PFSK-1 (cell line): ENCODE measurements at regions not wholly inside any gene's neighbourhood (a gene's known extent, or its start where the extent isn't known, plus 50 kb on each side); places are given as distances from the start of the nearest gene placed in this dataset.

Experiments used
- FOXP2 ChIP-seq: optimal IDR thresholded peaks from 2 replicates; pipeline ENCODE3; 2011; ENCODE audit warnings: borderline replicate concordance, control low read depth, inconsistent platforms; ENCODE audit not compliant: insufficient read depth; ENCODE audit errors: extremely low read length, extremely low read depth
- POLR2AphosphoS5 ChIP-seq: IDR thresholded peaks from 2 replicates; pipeline ENCODE4 v1.6.1; 2012; ENCODE audit warnings: low read depth, mild to moderate bottlenecking, control low read depth, low read length, moderate library complexity
- REST ChIP-seq, 2 experiments: IDR thresholded peaks; 2 replicates each; pipeline versions ENCODE4 v1.6.1 to v1.8.0; 2011 to 2012; ENCODE audit warnings: low read depth in 2 of 2, low read length in 2 of 2, control low read depth in 1 of 2, inconsistent platforms in 1 of 2, mild to moderate bottlenecking in 1 of 2, moderate library complexity in 1 of 2; ENCODE audit not compliant: insufficient read depth in 1 of 2
- SIN3A ChIP-seq: IDR thresholded peaks from 2 replicates; pipeline ENCODE4 v1.6.1; 2012; ENCODE audit warnings: mild to moderate bottlenecking, low read length, moderate library complexity, borderline replicate concordance; ENCODE audit not compliant: insufficient read depth
- TAF1 ChIP-seq: IDR thresholded peaks from 2 replicates; pipeline ENCODE4 v1.6.1; 2012; ENCODE audit warnings: low read length, control low read depth, borderline replicate concordance; ENCODE audit not compliant: insufficient read depth

- TF ChIP-seq FOXP2: no peak
- TF ChIP-seq REST (IDR thresholded peaks at IDR 0.05; ENCODE audit: insufficient read depth in 1 of 2, low read depth in 2 of 2, low read length in 2 of 2): no peak
- no peak for TF ChIP-seq POLR2AphosphoS5
- no peak for TF ChIP-seq SIN3A
- TF ChIP-seq TAF1: no peak
Observed at GRCh38 chr10:118948786-118949185, 80.7 kb upstream of the NANOS1 start.

GRCh38 chr10:118950190-118950680 lies 79.3 kb upstream of the NANOS1 start:
- TF ChIP-seq REST (IDR thresholded peaks at IDR 0.05; ENCODE audit: insufficient read depth in 1 of 2, low read depth in 2 of 2, low read length in 2 of 2): no peak
- TF ChIP-seq SIN3A: no peak
- TF ChIP-seq POLR2AphosphoS5: no peak
- no peak for TF ChIP-seq TAF1
- no peak for TF ChIP-seq FOXP2

- no peak for TF ChIP-seq TAF1
- TF ChIP-seq POLR2AphosphoS5: no peak
- no peak for TF ChIP-seq REST (IDR thresholded peaks at IDR 0.05; ENCODE audit: insufficient read depth in 1 of 2, low read depth in 2 of 2, low read length in 2 of 2)
- TF ChIP-seq SIN3A: no peak
Observed at GRCh38 chr10:118950997-118951637, 78.4 kb upstream of the NANOS1 start.

GRCh38 chr10:118952493-118953295 lies 76.8 kb upstream of the NANOS1 start:
- TF ChIP-seq SIN3A (no peak), FOXP2 (no peak), REST (IDR thresholded peaks at IDR 0.05; ENCODE audit: insufficient read depth in 1 of 2, low read depth in 2 of 2, low read length in 2 of 2) (no peak), TAF1 (no peak)
